Epithelial cell of prostate (primary cell): ENCODE measurements at regions not wholly inside any gene's neighbourhood (a gene's known extent, or its start where the extent isn't known, plus 50 kb on each side); places are given as distances from the start of the nearest gene placed in this dataset.
"Not testable (repeated sequence)": the region's sequence is repeated elsewhere in the genome, so short reads cannot be mapped to it uniquely, and the experiment has no call there.

ENCODE experiments used
- DNase-seq: peaks from one replicate; pipeline ENCODE4 v3.0.0-alpha.2; 2011; ENCODE audit warnings: low read depth, low spot score
- H3K27ac ChIP-seq: fragments of 450-650 bp; 2 replicates; pipeline ENCODE4 v1.5.1; 2017; ENCODE audit warnings: mild to moderate bottlenecking

GRCh38 chr1:102365071-102365470 lies 368.3 kb upstream of the OLFM3 start:
- no peak overlapping the region for H3K27ac ChIP-seq
- DNase-seq, result no peak

- no peak overlapping the region for H3K27ac ChIP-seq
- DNase-seq, result no peak
These were observed 339.9 kb upstream of the OLFM3 start for GRCh38 chr1:102336602-102337001.

GRCh38 chr1:102318104-102318806 lies 321.5 kb upstream of the OLFM3 start:
- no peak for DNase-seq

GRCh38 chr1:102315096-102315495 lies 318.4 kb upstream of the OLFM3 start:
- DNase-seq, result no peak

More at GRCh38 chr1:102318104-102318806, 321.5 kb upstream of the OLFM3 start:
- H3K27ac ChIP-seq, result no peak overlapping the region

GRCh38 chr1:102296116-102296515 lies 299.4 kb upstream of the OLFM3 start:
- no peak for DNase-seq
- no peak overlapping the region for H3K27ac ChIP-seq

More at GRCh38 chr1:102315096-102315495, 318.4 kb upstream of the OLFM3 start:
- H3K27ac ChIP-seq, result no peak overlapping the region

- DNase-seq, result no peak
- H3K27ac ChIP-seq, result no peak overlapping the region
These were observed 286.2 kb upstream of the OLFM3 start for GRCh38 chr1:102282955-102283354.

GRCh38 chr1:102262994-102263393 lies 266.3 kb upstream of the OLFM3 start:
- H3K27ac ChIP-seq, result no peak overlapping the region
- no peak for DNase-seq

- DNase-seq, result no peak
- H3K27ac ChIP-seq, result no peak overlapping the region
These were observed 256.2 kb upstream of the OLFM3 start for GRCh38 chr1:102252731-102253505.

- H3K27ac ChIP-seq, result no peak overlapping the region
- no peak for DNase-seq
These were observed 245.0 kb upstream of the OLFM3 start for GRCh38 chr1:102241431-102242338.

- H3K27ac ChIP-seq, result no peak overlapping the region
- no peak for DNase-seq
These were observed 242.5 kb upstream of the OLFM3 start for GRCh38 chr1:102239247-102239646.

- no peak overlapping the region for H3K27ac ChIP-seq
- no peak for DNase-seq
These were observed 238.1 kb upstream of the OLFM3 start for GRCh38 chr1:102234753-102235359.

- H3K27ac ChIP-seq, result no peak overlapping the region
- no peak for DNase-seq
These were observed 222.7 kb upstream of the OLFM3 start for GRCh38 chr1:102219463-102219862.

GRCh38 chr1:102210891-102211290 lies 214.2 kb upstream of the OLFM3 start:
- not testable (repeated sequence) for H3K27ac ChIP-seq, DNase-seq

GRCh38 chr1:102191723-102192122 lies 195.0 kb upstream of the OLFM3 start:
- peak; percentile 12 for DNase-seq
- H3K27ac ChIP-seq, result no peak overlapping the region

- no peak for DNase-seq
These were observed 193.7 kb upstream of the OLFM3 start for GRCh38 chr1:102190429-102190828.

GRCh38 chr1:102186536-102186935 lies 189.8 kb upstream of the OLFM3 start:
- no peak for DNase-seq
- no peak overlapping the region for H3K27ac ChIP-seq

More at GRCh38 chr1:102190429-102190828, 193.7 kb upstream of the OLFM3 start:
- H3K27ac ChIP-seq, result no peak overlapping the region

- no peak overlapping the region for H3K27ac ChIP-seq
- no peak for DNase-seq
These were observed 188.5 kb upstream of the OLFM3 start for GRCh38 chr1:102185260-102185659.

GRCh38 chr1:102184477-102184876 lies 187.8 kb upstream of the OLFM3 start:
- DNase-seq, result no peak

GRCh38 chr1:102183711-102184110 lies 187.0 kb upstream of the OLFM3 start:
- no peak overlapping the region for H3K27ac ChIP-seq
- DNase-seq, result no peak

More at GRCh38 chr1:102184477-102184876, 187.8 kb upstream of the OLFM3 start:
- no peak overlapping the region for H3K27ac ChIP-seq
